Left kidney (tissue), 1 donor: ENCODE measurements at regions not wholly inside any gene's neighbourhood (a gene's known extent, or its start where the extent isn't known, plus 50 kb on each side); places are given as distances from the start of the nearest gene placed in this dataset.
A peak's percentile ranks its signal among the peaks of the same experiment; 100 is the strongest.

Experiments used
- DNase-seq: peaks from one replicate; pipeline ENCODE4 v3.0.0-alpha.2; 2013

- DNase-seq = peak; percentile 15
Observed at GRCh38 chr5:42360056-42360455, 63.2 kb upstream of the GHR start.

DNA sequence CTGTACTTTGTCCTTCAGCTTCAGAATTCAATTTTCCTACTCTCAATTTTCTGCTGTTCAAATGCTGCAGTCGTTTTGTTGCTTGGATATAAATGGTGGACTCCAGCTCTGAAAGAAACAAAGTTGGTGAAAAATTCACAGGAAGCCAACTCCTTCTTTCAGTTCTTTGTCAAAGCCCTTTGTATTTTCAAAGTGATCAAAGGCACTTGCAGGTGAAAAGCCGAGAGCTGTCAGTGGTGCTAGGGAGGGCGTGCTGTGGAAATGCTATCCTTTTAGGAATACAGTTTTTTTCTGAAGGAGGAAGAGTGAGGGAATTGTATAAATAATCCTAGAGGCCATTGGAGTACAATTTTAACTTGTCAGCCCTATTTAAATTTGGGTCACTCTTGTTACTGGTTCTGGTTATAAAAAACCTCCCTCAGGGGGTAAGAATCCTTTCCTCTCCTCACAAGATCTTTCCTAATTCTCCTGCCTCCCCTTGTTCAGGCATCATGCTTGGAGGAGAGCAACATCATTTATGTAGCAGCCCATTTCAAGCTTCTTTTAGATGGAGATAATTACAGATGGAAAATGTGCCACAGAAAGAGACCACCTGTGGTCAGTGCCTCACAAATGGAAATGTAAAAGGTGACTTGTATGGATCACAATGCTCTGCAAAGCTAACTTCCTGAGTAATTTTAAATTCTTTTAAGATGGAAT lies 62.5 kb upstream of the GHR start:
- peak; percentile 3 for DNase-seq

GRCh38 chr5:42361315-42361688 lies 61.9 kb upstream of the GHR start:
- no peak for DNase-seq

GRCh38 chr5:42366051-42366450 lies 57.2 kb upstream of the GHR start:
- no peak for DNase-seq
